Keratinocyte (primary cell): ENCODE measurements at regions not wholly inside any gene's neighbourhood (a gene's known extent, or its start where the extent isn't known, plus 50 kb on each side); places are given as distances from the start of the nearest gene placed in this dataset.

Experiments used
- DNase-seq: peaks from one replicate; pipeline ENCODE4 v3.0.0-alpha.2; 2011; ENCODE audit warnings: low read depth, missing footprints, low spot score
- FAIRE-seq: peaks from 2 replicates; lab custom pipeline; 2011; peaks lifted over from hg19 to GRCh38; lab: Jason Lieb, UNC
- H2AFZ ChIP-seq: 2 replicates; pipeline ENCODE4 v1.6.0; 2012; ENCODE audit warnings: low read length, control low read depth, inconsistent platforms; ENCODE audit not compliant: control insufficient read depth
- H3K27ac ChIP-seq: 2 replicates; pipeline ENCODE4 v1.5.1; 2011; ENCODE audit warnings: low read length; ENCODE audit not compliant: control insufficient read depth, insufficient read depth
- H3K27me3 ChIP-seq: 3 replicates; pipeline ENCODE4 v1.6.0; 2011; ENCODE audit warnings: low read length; ENCODE audit not compliant: control insufficient read depth, insufficient read depth; ENCODE audit errors: extremely low read depth
- H3K36me3 ChIP-seq, 2 experiments: 2 replicates in 1 of 2; 3 replicates in 1 of 2; pipeline ENCODE4 v1.5.1; 2011; ENCODE audit warnings: low read length in 2 of 2, mild to moderate bottlenecking in 1 of 2; ENCODE audit not compliant: control insufficient read depth in 2 of 2, insufficient read depth in 2 of 2; ENCODE audit errors: extremely low read depth in 1 of 2
- H3K4me1 ChIP-seq: 3 replicates; pipeline ENCODE4 v1.5.1; 2011; ENCODE audit warnings: low read length; ENCODE audit not compliant: control insufficient read depth, insufficient read depth; ENCODE audit errors: extremely low read depth
- H3K4me2 ChIP-seq: 3 replicates; pipeline ENCODE4 v1.6.0; 2011; ENCODE audit warnings: low read depth, low read length; ENCODE audit not compliant: control insufficient read depth, insufficient read depth; ENCODE audit errors: extremely low read depth
- H3K4me3 ChIP-seq, 3 experiments: fragments of 200-600 bp in 1 of 3; sonication (generic) in 1 of 3; 2 replicates in 2 of 3; 3 replicates in 1 of 3; pipeline ENCODE4 v1.5.1; 2011 to 2016; ENCODE audit warnings: low read length in 3 of 3, mild to moderate bottlenecking in 3 of 3, control low read depth in 2 of 3, inconsistent platforms in 1 of 3, low read depth in 1 of 3, mixed read lengths in 1 of 3, mixed run types in 1 of 3, moderate library complexity in 1 of 3; ENCODE audit not compliant: control insufficient read depth in 2 of 3, insufficient read depth in 2 of 3; ENCODE audit errors: extremely low read depth in 1 of 3
- H3K79me2 ChIP-seq: 2 replicates; pipeline ENCODE4 v1.6.0; 2012; ENCODE audit warnings: low read length; ENCODE audit not compliant: control insufficient read depth, insufficient read depth
- H3K9ac ChIP-seq: 3 replicates; pipeline ENCODE4 v1.6.0; 2011; ENCODE audit warnings: low read length; ENCODE audit not compliant: control insufficient read depth, insufficient read depth; ENCODE audit errors: extremely low read depth
- H3K9me1 ChIP-seq: 3 replicates; pipeline ENCODE4 v1.6.0; 2011; ENCODE audit warnings: low read length; ENCODE audit not compliant: control insufficient read depth, insufficient read depth; ENCODE audit errors: extremely low read depth
- H3K9me3 ChIP-seq: 2 replicates; pipeline ENCODE4 v1.5.1; 2012; ENCODE audit warnings: low read depth, low read length; ENCODE audit not compliant: control insufficient read depth
- H4K20me1 ChIP-seq: 3 replicates; pipeline ENCODE4 v1.6.0; 2011; ENCODE audit warnings: low read length; ENCODE audit not compliant: control insufficient read depth, insufficient read depth; ENCODE audit errors: extremely low read depth
- EZH2 ChIP-seq: IDR thresholded peaks from one replicate; pipeline ENCODE4 v1.6.1; 2012; ENCODE audit warnings: inconsistent platforms, mild to moderate bottlenecking, low read length, moderate library complexity
- dilution Hi-C: fragments of 300-500 bp; cut with MboI; formaldehyde crosslinking; loops from one replicate; pipeline ENCODE4 v1.7.0; 2020; ENCODE audit warnings: low sequenced_read_pairs; ENCODE audit not compliant: extremely low pct_ligation_motif_present
- TF ChIP-seq, protein P1 (sequence below), 3 experiments: IDR thresholded peaks in 1 of 3; conservative IDR thresholded peaks in 1 of 3; optimal IDR thresholded peaks in 1 of 3; 2 replicates in 2 of 3; 3 replicates in 1 of 3; pipeline versions ENCODE3 to v1.5.1; 2011; ENCODE audit warnings: low read length in 3 of 3, mild to moderate bottlenecking in 3 of 3, moderate library complexity in 2 of 3, control low read depth in 1 of 3, inconsistent platforms in 1 of 3; ENCODE audit not compliant: insufficient read depth in 2 of 3; ENCODE audit errors: extremely low read depth in 1 of 3

DNA sequence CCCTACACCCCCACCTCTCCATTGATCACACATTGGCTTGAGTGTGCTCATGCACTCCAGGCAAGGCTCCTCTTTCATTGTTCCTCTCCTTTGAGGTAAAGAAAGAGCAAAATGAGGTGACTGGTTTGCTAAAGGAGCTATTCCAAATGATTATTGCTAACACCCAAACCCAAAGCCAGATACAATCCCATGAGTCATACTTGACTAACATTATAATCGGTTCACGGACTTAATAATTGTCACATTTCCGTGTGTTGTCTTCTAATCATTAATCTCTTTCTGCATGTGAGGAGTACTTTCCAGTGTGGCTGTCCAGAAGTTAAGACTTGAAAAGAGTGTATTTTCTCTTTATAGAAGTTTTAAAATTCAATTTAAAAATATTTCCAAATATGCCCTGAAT is 174.3 kb upstream of the SFRP2 start:
- Histone ChIP-seq H3K4me1 (no peaks in the 10 kb centered on the region), H3K9ac (no peak overlapping the region), H3K9me3 (no peaks in the 10 kb centered on the region), H3K4me3 (no peak overlapping the region), H2AFZ (no peak overlapping the region), H3K4me2 (no peak overlapping the region), H4K20me1 (no peaks in the 10 kb centered on the region), H3K27me3 (no peaks in the 10 kb centered on the region), H3K79me2 (no peaks in the 10 kb centered on the region), H3K9me1 (no peaks in the 10 kb centered on the region), H3K36me3 (no peaks in the 10 kb centered on the region), H3K27ac (no peak overlapping the region)
- TF ChIP-seq, protein P1, sequence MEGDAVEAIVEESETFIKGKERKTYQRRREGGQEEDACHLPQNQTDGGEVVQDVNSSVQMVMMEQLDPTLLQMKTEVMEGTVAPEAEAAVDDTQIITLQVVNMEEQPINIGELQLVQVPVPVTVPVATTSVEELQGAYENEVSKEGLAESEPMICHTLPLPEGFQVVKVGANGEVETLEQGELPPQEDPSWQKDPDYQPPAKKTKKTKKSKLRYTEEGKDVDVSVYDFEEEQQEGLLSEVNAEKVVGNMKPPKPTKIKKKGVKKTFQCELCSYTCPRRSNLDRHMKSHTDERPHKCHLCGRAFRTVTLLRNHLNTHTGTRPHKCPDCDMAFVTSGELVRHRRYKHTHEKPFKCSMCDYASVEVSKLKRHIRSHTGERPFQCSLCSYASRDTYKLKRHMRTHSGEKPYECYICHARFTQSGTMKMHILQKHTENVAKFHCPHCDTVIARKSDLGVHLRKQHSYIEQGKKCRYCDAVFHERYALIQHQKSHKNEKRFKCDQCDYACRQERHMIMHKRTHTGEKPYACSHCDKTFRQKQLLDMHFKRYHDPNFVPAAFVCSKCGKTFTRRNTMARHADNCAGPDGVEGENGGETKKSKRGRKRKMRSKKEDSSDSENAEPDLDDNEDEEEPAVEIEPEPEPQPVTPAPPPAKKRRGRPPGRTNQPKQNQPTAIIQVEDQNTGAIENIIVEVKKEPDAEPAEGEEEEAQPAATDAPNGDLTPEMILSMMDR (optimal IDR thresholded peaks at IDR 0.05 in 1 of 3, IDR thresholded peaks at IDR 0.05 in 1 of 3, conservative IDR thresholded peaks at IDR 0.05 in 1 of 3; ENCODE audit: extremely low read depth in 1 of 3, insufficient read depth in 2 of 3, low read length in 3 of 3): no peak
- TF ChIP-seq EZH2: no peak
- DNase-seq (no peak), FAIRE-seq (no peak)
- dilution Hi-C loops: no loop called here

DNA sequence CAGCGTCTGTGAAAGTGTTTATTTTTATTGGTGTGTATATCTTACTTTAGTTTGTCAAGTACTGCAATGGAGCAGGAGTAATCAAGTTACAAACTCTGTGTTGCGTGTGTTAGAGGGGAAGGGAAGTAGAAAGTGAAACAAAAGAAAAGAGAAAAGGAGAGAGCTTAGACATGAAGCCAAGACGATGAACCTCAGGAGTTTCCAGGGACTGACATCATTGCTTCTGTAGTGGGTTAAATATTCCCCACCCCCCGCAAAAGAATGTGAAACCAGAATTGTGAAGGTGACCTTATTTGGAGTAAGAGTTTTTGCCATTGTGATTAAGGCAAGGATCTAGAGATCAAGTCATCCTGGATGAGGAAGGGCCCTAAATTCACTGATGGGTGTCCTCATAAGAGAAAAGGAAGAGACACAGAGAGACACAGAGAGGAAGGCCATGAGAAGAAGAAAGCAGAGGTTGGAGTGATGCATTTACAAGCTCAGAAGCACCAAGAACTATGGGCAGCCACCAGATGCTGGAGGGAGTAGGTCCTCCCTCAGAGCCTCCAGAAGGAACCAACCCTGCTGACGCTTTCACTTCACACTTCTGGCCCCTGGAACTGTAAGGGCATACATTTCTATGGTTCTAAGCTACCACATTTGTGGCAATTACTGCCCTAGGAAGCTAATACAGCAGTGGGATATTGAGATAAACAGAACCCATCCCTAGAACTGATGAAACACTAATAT is 173.6 kb upstream of the SFRP2 start:
- H3K4me2 ChIP-seq: no peak overlapping the region
- H3K9ac ChIP-seq: no peak overlapping the region
- H3K79me2 ChIP-seq: no peaks in the 10 kb centered on the region
- no peaks in the 10 kb centered on the region for H3K9me1 ChIP-seq
- no peak overlapping the region for H3K4me3 ChIP-seq
- H3K27me3 ChIP-seq: no peaks in the 10 kb centered on the region
- TF ChIP-seq EZH2: no peak
- TF ChIP-seq, protein P1 (optimal IDR thresholded peaks at IDR 0.05 in 1 of 3, IDR thresholded peaks at IDR 0.05 in 1 of 3, conservative IDR thresholded peaks at IDR 0.05 in 1 of 3; ENCODE audit: extremely low read depth in 1 of 3, insufficient read depth in 2 of 3, low read length in 3 of 3): no peak
- FAIRE-seq (no peak), DNase-seq (no peak)
- H2AFZ ChIP-seq: no peak overlapping the region
- no peak overlapping the region for H3K27ac ChIP-seq
- H3K36me3 ChIP-seq: no peaks in the 10 kb centered on the region
- dilution Hi-C loops: no loop called here
- H3K4me1 ChIP-seq: no peaks in the 10 kb centered on the region
- no peaks in the 10 kb centered on the region for H3K9me3 ChIP-seq
- no peaks in the 10 kb centered on the region for H4K20me1 ChIP-seq
